GM21619 (cell line): ENCODE measurements at regions not wholly inside any gene's neighbourhood (a gene's known extent, or its start where the extent isn't known, plus 50 kb on each side); places are given as distances from the start of the nearest gene placed in this dataset.
"Not testable (repeated sequence)": the region's sequence is repeated elsewhere in the genome, so short reads cannot be mapped to it uniquely, and the experiment has no call there.

Source experiments
- ATAC-seq: cut with Tn5 transposase; IDR thresholded peaks from one replicate; pipeline ENCODE4 v1.9.1; 2021; ENCODE audit not compliant: unreplicated experiment

GRCh38 chr6:164408868-164409267, 900.5 kb downstream of the C6orf118 start:
- ATAC-seq = no peak

- ATAC-seq = no peak
These were observed 904.5 kb downstream of the C6orf118 start for GRCh38 chr6:164404812-164405488.

- ATAC-seq = no peak
These were observed 907.5 kb downstream of the C6orf118 start for GRCh38 chr6:164401871-164402270.

GRCh38 chr6:164398647-164399046, 910.8 kb downstream of the C6orf118 start:
- no peak for ATAC-seq

GRCh38 chr6:164396071-164397047, 913.0 kb downstream of the C6orf118 start:
- no peak for ATAC-seq

- no peak for ATAC-seq
These were observed 929.6 kb downstream of the C6orf118 start for GRCh38 chr6:164379795-164380194.

GRCh38 chr6:164378330-164378729, 931.1 kb downstream of the C6orf118 start:
- no peak for ATAC-seq

- no peak for ATAC-seq
These were observed 932.0 kb downstream of the C6orf118 start for GRCh38 chr6:164377348-164377918.

GRCh38 chr6:164370773-164371172, 938.6 kb downstream of the C6orf118 start:
- no peak for ATAC-seq

- no peak for ATAC-seq
These were observed 944.9 kb downstream of the QKI start for GRCh38 chr6:164359441-164359840.

GRCh38 chr6:164359036-164359435, 944.5 kb downstream of the QKI start:
- ATAC-seq = no peak

- ATAC-seq = no peak
These were observed 942.3 kb downstream of the QKI start for GRCh38 chr6:164356814-164357213.

GRCh38 chr6:164347455-164347854, 932.9 kb downstream of the QKI start:
- no peak for ATAC-seq

GRCh38 chr6:164346631-164347030, 932.1 kb downstream of the QKI start:
- ATAC-seq = no peak

GRCh38 chr6:164345806-164346496, 931.4 kb downstream of the QKI start:
- ATAC-seq = no peak

GRCh38 chr6:164345327-164345726, 930.8 kb downstream of the QKI start:
- no peak for ATAC-seq

- ATAC-seq = no peak
These were observed 930.3 kb downstream of the QKI start for GRCh38 chr6:164344801-164345291.

GRCh38 chr6:164339442-164339841, 924.9 kb downstream of the QKI start:
- not testable (repeated sequence) for ATAC-seq

GRCh38 chr6:164337925-164338397, 923.4 kb downstream of the QKI start:
- no peak for ATAC-seq

- ATAC-seq = no peak
These were observed 922.8 kb downstream of the QKI start for GRCh38 chr6:164337024-164337924.
